ENCODE measurements at regions not wholly inside any gene's neighbourhood (a gene's known extent, or its start where the extent isn't known, plus 50 kb on each side); places are given as distances from the start of the nearest gene placed in this dataset.

DNA sequence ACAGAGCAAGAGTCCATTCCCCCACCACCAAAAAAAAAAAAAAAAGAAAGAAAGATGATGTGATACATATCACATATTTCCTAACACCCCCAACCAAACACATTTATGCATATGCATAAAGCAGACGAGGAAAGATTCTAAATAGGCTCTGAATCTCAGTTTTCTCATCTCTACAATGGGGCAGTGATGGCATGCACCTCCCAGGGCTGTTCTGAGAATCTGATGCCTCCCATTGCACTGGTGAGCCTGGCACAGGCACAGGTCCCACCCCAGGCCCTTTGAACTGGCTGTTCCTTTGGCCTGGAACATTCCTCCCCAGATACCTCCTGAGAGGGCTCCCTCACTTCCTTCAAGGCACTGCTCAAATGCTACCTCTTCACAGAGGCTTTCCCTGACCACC lies 116.5 kb downstream of the C9orf50 start:
- H4K20me1 ChIP-seq (ENCODE audit: insufficient read depth), result no peaks in the 10 kb centered on the region
- TF ChIP-seq, protein P1, sequence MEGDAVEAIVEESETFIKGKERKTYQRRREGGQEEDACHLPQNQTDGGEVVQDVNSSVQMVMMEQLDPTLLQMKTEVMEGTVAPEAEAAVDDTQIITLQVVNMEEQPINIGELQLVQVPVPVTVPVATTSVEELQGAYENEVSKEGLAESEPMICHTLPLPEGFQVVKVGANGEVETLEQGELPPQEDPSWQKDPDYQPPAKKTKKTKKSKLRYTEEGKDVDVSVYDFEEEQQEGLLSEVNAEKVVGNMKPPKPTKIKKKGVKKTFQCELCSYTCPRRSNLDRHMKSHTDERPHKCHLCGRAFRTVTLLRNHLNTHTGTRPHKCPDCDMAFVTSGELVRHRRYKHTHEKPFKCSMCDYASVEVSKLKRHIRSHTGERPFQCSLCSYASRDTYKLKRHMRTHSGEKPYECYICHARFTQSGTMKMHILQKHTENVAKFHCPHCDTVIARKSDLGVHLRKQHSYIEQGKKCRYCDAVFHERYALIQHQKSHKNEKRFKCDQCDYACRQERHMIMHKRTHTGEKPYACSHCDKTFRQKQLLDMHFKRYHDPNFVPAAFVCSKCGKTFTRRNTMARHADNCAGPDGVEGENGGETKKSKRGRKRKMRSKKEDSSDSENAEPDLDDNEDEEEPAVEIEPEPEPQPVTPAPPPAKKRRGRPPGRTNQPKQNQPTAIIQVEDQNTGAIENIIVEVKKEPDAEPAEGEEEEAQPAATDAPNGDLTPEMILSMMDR (conservative IDR thresholded peaks at IDR 0.05; ENCODE audit: low read depth, low read length), result no peak

DNA sequence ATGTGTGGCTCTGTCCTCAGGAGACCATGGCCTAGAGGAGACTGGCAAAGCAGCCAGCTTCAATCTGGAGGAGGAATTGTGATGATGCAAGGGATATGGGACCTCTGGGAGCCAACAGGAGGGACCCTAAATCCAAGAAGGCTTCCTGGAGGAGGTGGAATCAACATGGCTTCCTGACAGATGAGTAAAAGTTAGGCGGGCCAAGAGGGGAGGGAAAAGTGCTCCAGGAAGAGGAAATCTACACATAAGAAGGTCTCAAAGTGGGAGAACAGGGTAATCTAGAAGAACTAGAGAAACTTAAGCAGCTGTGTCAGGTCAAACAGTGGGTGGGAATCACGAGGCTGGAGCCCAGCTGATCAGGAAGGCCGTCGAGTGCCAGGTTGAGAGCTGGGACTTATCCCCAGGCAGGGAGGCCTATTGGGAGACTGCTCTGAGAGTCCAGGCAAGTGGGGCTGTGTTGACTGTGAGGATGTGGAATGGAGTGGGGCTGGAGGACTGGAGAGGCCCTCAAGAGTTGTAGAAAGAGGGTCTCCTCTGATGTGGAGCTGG lies 119.1 kb downstream of the C9orf50 start:
- TF ChIP-seq, protein P1 (conservative IDR thresholded peaks at IDR 0.05; ENCODE audit: low read depth, low read length), result no peak
- Histone ChIP-seq H3K79me2 (ENCODE audit: insufficient read depth, low read depth) (no peaks in the 10 kb centered on the region), H3K27me3 (ENCODE audit: insufficient read depth, low read depth) (no peaks in the 10 kb centered on the region), H3K9ac (no peak overlapping the region), H4K20me1 (ENCODE audit: insufficient read depth) (no peaks in the 10 kb centered on the region), H3K27ac (no peak overlapping the region), H3K4me3 (IDR thresholded peaks at IDR 0.05; ENCODE audit: insufficient read depth, low read depth, low read length) (no peak overlapping the region), H3K4me2 (no peak overlapping the region), H3K4me1 (ENCODE audit: low read depth, poor library complexity, severe bottlenecking) (peaks cover 15% of the 10 kb centered on the region), H3K36me3 (ENCODE audit: insufficient read depth) (no peaks in the 10 kb centered on the region), H2AFZ (ENCODE audit: low read depth) (no peak overlapping the region)

More for the DNA sequence above, 116.5 kb downstream of the C9orf50 start:
- no peaks in the 10 kb centered on the region for H3K36me3 ChIP-seq (ENCODE audit: insufficient read depth)
- H3K4me1 ChIP-seq (ENCODE audit: low read depth, poor library complexity, severe bottlenecking), result no peaks in the 10 kb centered on the region
- H2AFZ ChIP-seq (ENCODE audit: low read depth), result no peak overlapping the region
- H3K27ac ChIP-seq, result no peak overlapping the region
- H3K27me3 ChIP-seq (ENCODE audit: insufficient read depth, low read depth), result no peaks in the 10 kb centered on the region
- H3K9ac ChIP-seq, result no peak overlapping the region
- no peak overlapping the region for H3K4me2 ChIP-seq
- no peak overlapping the region for H3K4me3 ChIP-seq (IDR thresholded peaks at IDR 0.05; ENCODE audit: insufficient read depth, low read depth, low read length)
- H3K79me2 ChIP-seq (ENCODE audit: insufficient read depth, low read depth), result no peaks in the 10 kb centered on the region

DNA sequence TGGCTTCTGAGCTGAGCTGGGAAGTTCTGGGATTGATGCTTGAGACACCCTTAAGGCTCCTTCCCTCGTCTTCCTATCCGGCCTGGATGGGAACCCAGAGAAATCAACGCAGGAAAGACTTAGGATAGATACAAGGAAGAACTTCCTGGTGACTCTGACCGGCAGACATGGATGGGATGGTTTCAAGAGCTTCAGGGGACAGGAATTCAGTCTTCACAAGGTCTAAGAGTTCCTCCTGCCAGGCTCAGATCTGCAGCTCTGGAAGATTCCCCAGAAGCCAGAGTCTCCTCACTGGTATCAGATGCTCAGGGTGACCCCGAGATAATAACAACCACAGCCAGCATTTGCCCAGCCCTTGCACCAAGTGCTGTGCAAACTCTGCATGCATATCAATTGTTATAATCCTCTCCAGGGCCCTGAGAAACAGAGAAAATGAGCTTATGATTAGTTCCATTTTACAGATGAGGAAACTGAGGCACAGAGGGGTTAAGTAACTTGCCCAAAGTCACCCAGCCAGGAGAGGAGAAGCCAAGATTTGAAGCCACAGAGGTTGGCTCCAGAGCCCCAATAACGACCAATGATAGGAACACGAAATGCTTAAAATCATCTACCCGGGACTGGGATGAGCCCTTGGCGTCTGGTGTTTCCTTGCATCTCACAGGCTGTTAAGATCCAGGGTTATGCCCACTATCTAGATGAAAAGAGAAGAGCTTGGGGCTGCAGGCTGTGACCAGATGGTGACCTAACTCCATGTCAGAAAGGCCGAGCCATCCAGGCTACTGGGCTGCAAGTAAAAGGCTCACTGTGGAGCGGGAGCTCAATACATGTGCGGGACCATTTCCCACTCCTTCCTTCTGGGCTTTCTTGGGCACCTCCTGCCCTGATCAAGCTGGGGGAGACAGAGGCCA lies 119.8 kb downstream of the C9orf50 start:
- Histone ChIP-seq H3K27me3 (ENCODE audit: insufficient read depth, low read depth) (no peaks in the 10 kb centered on the region), H3K79me2 (ENCODE audit: insufficient read depth, low read depth) (no peaks in the 10 kb centered on the region), H3K4me1 (ENCODE audit: low read depth, poor library complexity, severe bottlenecking) (peaks cover 15% of the 10 kb centered on the region), H3K27ac (no peak overlapping the region), H3K36me3 (ENCODE audit: insufficient read depth) (no peaks in the 10 kb centered on the region), H3K4me3 (IDR thresholded peaks at IDR 0.05; ENCODE audit: insufficient read depth, low read depth, low read length) (no peak overlapping the region), H3K4me2 (no peak overlapping the region), H4K20me1 (ENCODE audit: insufficient read depth) (no peaks in the 10 kb centered on the region), H3K9ac (no peak overlapping the region), H2AFZ (ENCODE audit: low read depth) (no peak overlapping the region)
- TF ChIP-seq, protein P1 (conservative IDR thresholded peaks at IDR 0.05; ENCODE audit: low read depth, low read length), result no peak

DNA sequence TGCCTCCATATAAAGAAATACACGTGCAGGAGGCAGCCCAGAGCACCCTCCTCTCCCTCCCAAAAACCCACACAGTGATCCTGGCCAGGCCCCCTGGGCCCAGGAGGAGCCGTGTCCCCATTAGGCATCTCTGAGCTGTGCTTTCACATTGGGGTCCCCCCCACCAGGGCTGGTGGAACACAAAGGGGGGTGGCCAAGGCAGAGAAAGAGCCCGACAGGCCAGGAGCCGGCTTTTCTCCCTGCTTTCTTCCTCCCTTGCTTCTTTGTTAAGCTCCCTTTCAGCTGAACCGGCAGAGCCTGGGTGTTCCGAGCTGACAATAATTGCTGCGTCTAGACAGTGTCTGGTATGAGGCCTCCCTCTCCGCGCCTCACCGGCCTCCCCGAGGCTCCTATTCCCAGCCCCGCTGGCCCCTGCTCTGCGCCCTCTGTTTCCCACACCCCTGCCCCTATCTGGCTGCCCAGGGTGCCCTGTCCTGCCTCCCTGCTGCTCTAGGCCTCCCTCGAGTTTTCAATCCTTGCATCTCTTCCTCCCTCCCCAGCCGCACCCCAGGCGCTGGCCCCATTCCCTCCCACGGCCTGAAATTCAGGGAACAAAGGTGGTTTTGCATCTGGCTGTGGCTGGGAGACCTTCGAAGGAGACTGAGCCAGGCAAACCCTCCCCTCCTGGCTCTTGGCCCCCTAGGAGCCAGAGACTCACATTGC lies 120.6 kb downstream of the C9orf50 start:
- Histone ChIP-seq H4K20me1 (ENCODE audit: insufficient read depth) (no peaks in the 10 kb centered on the region), H3K27me3 (ENCODE audit: insufficient read depth, low read depth) (no peaks in the 10 kb centered on the region), H3K4me1 (ENCODE audit: low read depth, poor library complexity, severe bottlenecking) (peaks cover 16% of the 10 kb centered on the region), H3K4me3 (IDR thresholded peaks at IDR 0.05; ENCODE audit: insufficient read depth, low read depth, low read length) (no peak overlapping the region), H3K4me2 (no peak overlapping the region), H3K36me3 (ENCODE audit: insufficient read depth) (no peaks in the 10 kb centered on the region), H3K79me2 (ENCODE audit: insufficient read depth, low read depth) (peaks cover 4% of the 10 kb centered on the region; the same call in 1 of the 2 replicates), H3K27ac (no peak overlapping the region), H3K9ac (no peak overlapping the region), H2AFZ (ENCODE audit: low read depth) (no peak overlapping the region)
- TF ChIP-seq, protein P1 (conservative IDR thresholded peaks at IDR 0.05; ENCODE audit: low read depth, low read length), result no peak
